ENCODE measurements at regions not wholly inside any gene's neighbourhood (a gene's known extent, or its start where the extent isn't known, plus 50 kb on each side); places are given as distances from the start of the nearest gene placed in this dataset.

GRCh38 chr20:16978497-16978896, 230.3 kb downstream of the OTOR start:
- TF ChIP-seq CTCF (conservative IDR thresholded peaks at IDR 0.05; ENCODE audit: low read length): no peak
- no peak for TF ChIP-seq EZH2phosphoT487 (IDR thresholded peaks at IDR 0.05; ENCODE audit: borderline replicate concordance)
